Upper lobe of left lung (tissue), 6 donors: ENCODE measurements at regions not wholly inside any gene's neighbourhood (a gene's known extent, or its start where the extent isn't known, plus 50 kb on each side); places are given as distances from the start of the nearest gene placed in this dataset.
"Not testable (repeated sequence)": the region's sequence is repeated elsewhere in the genome, so short reads cannot be mapped to it uniquely, and the experiment has no call there.

Experiments
- ATAC-seq, 2 donors: fragments of 200-7000 bp; cut with Tn5 transposase; one replicate each; pipeline ENCODE4 v1.9.1; 2022; ENCODE audit warnings: mild to moderate bottlenecking in 2 of 2, moderate library complexity in 2 of 2; ENCODE audit not compliant: low FRiP score in 2 of 2
- DNase-seq, 2 donors: peaks; one replicate each; pipeline ENCODE4 v3.0.0-alpha.2; 2019 to 2020
- H3K27ac ChIP-seq, 4 donors: fragments of 200-600 bp; sonication (generic); one replicate each; pipeline ENCODE4 v1.5.1; 2016 to 2019
- H3K27me3 ChIP-seq, 4 donors: fragments of 200-600 bp; sonication (generic); one replicate each; pipeline ENCODE4 v1.5.1; 2017 to 2019
- H3K36me3 ChIP-seq, 4 donors: fragments of 200-600 bp; sonication (generic); one replicate each; pipeline ENCODE4 v1.5.1; 2016 to 2019
- H3K4me1 ChIP-seq, 4 donors: fragments of 200-600 bp; sonication (generic); one replicate each; pipeline ENCODE4 v1.5.1; 2018 to 2019
- H3K4me3 ChIP-seq, 4 donors: fragments of 200-600 bp; sonication (generic); one replicate each; pipeline ENCODE4 v1.5.1; 2017 to 2019; ENCODE audit warnings: mild to moderate bottlenecking in 2 of 4, moderate library complexity in 1 of 4
- H3K9me3 ChIP-seq, 4 donors: fragments of 200-600 bp; sonication (generic); one replicate each; pipeline ENCODE4 v1.5.1; 2018 to 2019
- EP300 ChIP-seq, 4 donors: sonication (generic); formaldehyde crosslinking; IDR thresholded peaks; one replicate each; pipeline ENCODE4 v1.5.1; 2017; ENCODE audit warnings: antibody characterized with exemption in 4 of 4, control low read depth in 2 of 4
- POLR2A ChIP-seq, 4 donors: fragments of 450-650 bp; IDR thresholded peaks; one replicate each; pipeline ENCODE4 v1.5.1; 2016 to 2017; ENCODE audit warnings: antibody characterized with exemption in 4 of 4, mild to moderate bottlenecking in 2 of 4
- POLR2AphosphoS5 ChIP-seq, 2 donors: sonication (generic); formaldehyde crosslinking; IDR thresholded peaks; one replicate each; pipeline ENCODE4 v1.5.1; 2017; ENCODE audit warnings: antibody characterized with exemption in 2 of 2
- WGBS, 2 donors: methylation state at CpG; one replicate each; pipeline ENCODE4 v1.1.5; 2017 to 2018; 5-methylcytosine and 5-hydroxymethylcytosine counted together
- TF ChIP-seq, protein P1 (sequence below), 6 experiments: fragments of 450-650 bp in 4 of 6; fragments of 200-600 bp in 2 of 6; sonication (generic) in 2 of 6; IDR thresholded peaks; one replicate each; pipeline ENCODE4 v1.5.1; 2016 to 2019; ENCODE audit warnings: antibody characterized with exemption in 6 of 6
- donor health status: DM: no; HTN: no; CAD: no; lungs with moderate emphysema.
- donor health status: DM: no; HTN: yes; CAD: no; lungs with severe emphysema.

- Histone ChIP-seq H3K27me3 (no peaks in the 10 kb centered on the region), H3K36me3 (no peaks in the 10 kb centered on the region), H3K9me3 (no peaks in the 10 kb centered on the region), H3K27ac (no peak overlapping the region), H3K4me1 (no peaks in the 10 kb centered on the region), H3K4me3 (no peak overlapping the region)
- ATAC-seq (no peak), DNase-seq (no peak)
- no peak for TF ChIP-seq EP300 (IDR thresholded peaks at IDR 0.05)
- TF ChIP-seq, protein P1, sequence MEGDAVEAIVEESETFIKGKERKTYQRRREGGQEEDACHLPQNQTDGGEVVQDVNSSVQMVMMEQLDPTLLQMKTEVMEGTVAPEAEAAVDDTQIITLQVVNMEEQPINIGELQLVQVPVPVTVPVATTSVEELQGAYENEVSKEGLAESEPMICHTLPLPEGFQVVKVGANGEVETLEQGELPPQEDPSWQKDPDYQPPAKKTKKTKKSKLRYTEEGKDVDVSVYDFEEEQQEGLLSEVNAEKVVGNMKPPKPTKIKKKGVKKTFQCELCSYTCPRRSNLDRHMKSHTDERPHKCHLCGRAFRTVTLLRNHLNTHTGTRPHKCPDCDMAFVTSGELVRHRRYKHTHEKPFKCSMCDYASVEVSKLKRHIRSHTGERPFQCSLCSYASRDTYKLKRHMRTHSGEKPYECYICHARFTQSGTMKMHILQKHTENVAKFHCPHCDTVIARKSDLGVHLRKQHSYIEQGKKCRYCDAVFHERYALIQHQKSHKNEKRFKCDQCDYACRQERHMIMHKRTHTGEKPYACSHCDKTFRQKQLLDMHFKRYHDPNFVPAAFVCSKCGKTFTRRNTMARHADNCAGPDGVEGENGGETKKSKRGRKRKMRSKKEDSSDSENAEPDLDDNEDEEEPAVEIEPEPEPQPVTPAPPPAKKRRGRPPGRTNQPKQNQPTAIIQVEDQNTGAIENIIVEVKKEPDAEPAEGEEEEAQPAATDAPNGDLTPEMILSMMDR (IDR thresholded peaks at IDR 0.05): no peak
- WGBS, 2 donors: 59 to 63% methylated on average over 3 of the region's 3 CpGs
These were observed 375.7 kb upstream of the ZNF462 start for GRCh38 chr9:106487266-106487665.

DNA sequence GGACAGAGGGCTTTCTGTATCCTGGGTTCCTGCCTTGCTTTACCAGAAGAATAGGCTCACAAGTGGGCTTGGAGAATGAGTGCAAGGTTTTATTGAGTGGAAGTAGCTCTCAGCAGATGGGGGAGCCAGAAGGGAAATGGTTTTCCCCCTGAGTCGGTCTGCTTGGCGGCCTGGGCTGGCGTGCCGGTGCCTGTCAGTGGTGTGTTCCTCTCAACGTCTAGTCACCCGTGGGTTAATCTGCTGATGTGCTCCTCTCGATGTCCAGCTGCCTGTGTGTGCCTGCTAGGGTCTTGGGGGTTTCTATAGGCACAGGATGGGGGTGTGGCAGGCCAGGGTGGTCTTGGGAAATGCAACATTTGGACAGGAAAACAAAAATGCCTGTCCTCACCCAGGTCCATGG, 370.8 kb upstream of the ZNF462 start:
- H3K9me3 ChIP-seq, H3K27me3 ChIP-seq, H3K4me1 ChIP-seq, H3K4me3 ChIP-seq, H3K27ac ChIP-seq, H3K36me3 ChIP-seq, ATAC-seq: not testable (repeated sequence)
- 68 to 76% methylated on average over 5 to 7 of the region's 7 CpGs for WGBS, 2 donors
- peak in 1 of 2 donors; percentile 54 for DNase-seq

GRCh38 chr9:106500171-106500570, 362.8 kb upstream of the ZNF462 start:
- DNase-seq: no peak
- no peaks in the 10 kb centered on the region for H3K27me3 ChIP-seq
- ATAC-seq: no peak
- 94 to 97% methylated on average over 6 of the region's 6 CpGs for WGBS, 2 donors
- no peaks in the 10 kb centered on the region for H3K4me1 ChIP-seq
- H3K9me3 ChIP-seq: no peaks in the 10 kb centered on the region
- H3K4me3 ChIP-seq: no peak overlapping the region
- H3K36me3 ChIP-seq: no peaks in the 10 kb centered on the region
- no peak overlapping the region for H3K27ac ChIP-seq
- TF ChIP-seq, protein P1 (IDR thresholded peaks at IDR 0.05): no peak
- TF ChIP-seq POLR2AphosphoS5 (IDR thresholded peaks at IDR 0.05): no peak
- no peak for TF ChIP-seq POLR2A (IDR thresholded peaks at IDR 0.05)
- TF ChIP-seq EP300 (IDR thresholded peaks at IDR 0.05): no peak

- not testable (repeated sequence) for H3K27ac ChIP-seq, H3K4me1 ChIP-seq, H3K4me3 ChIP-seq, H3K27me3 ChIP-seq, H3K9me3 ChIP-seq, ATAC-seq, H3K36me3 ChIP-seq
- DNase-seq: peak in 1 of 2 donors; percentile 76
- 96 to 100% methylated on average over 10 to 17 of the region's 18 CpGs for WGBS, 2 donors
These were observed 361.8 kb upstream of the ZNF462 start for GRCh38 chr9:106501210-106501609.

DNA sequence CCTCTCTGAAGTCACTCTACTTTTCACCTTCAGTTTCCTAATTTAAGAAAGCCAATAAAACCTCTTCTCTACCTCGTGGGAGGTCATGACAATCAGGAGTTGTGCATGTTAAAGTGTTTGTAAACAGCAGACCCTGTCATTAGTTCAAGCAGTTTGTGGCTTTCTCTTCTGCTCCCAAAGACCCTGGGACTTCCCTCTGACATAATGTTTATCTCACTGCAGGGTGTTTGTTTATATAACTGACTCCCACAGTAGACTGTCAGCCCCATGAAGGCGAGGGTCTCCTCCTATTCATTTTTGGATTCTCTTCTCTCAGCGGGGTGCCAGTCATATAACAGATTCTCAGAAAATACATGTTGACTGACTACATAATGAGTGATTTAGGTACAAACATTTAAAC, 360.0 kb upstream of the ZNF462 start:
- Histone ChIP-seq H3K4me1 (no peaks in the 10 kb centered on the region), H3K36me3 (no peaks in the 10 kb centered on the region), H3K9me3 (no peaks in the 10 kb centered on the region), H3K27ac (no peak overlapping the region), H3K27me3 (no peaks in the 10 kb centered on the region), H3K4me3 (no peak overlapping the region)
- WGBS, 2 donors: 44 to 53% methylated on average over 3 of the region's 3 CpGs
- TF ChIP-seq EP300 (IDR thresholded peaks at IDR 0.05): no peak
- no peak for TF ChIP-seq POLR2AphosphoS5 (IDR thresholded peaks at IDR 0.05)
- TF ChIP-seq POLR2A (IDR thresholded peaks at IDR 0.05): no peak
- TF ChIP-seq, protein P1 (IDR thresholded peaks at IDR 0.05): no peak
- DNase-seq (no peak), ATAC-seq (no peak)

- WGBS, 2 donors: 96 to 97% methylated on average over 5 of the region's 5 CpGs
- H3K9me3 ChIP-seq: no peaks in the 10 kb centered on the region
- DNase-seq (no peak), ATAC-seq (no peak)
- H3K4me3 ChIP-seq: no peak overlapping the region
- H3K36me3 ChIP-seq: no peaks in the 10 kb centered on the region
- TF ChIP-seq, protein P1 (IDR thresholded peaks at IDR 0.05): no peak
- no peak for TF ChIP-seq EP300 (IDR thresholded peaks at IDR 0.05)
- no peak for TF ChIP-seq POLR2A (IDR thresholded peaks at IDR 0.05)
- no peaks in the 10 kb centered on the region for H3K4me1 ChIP-seq
- no peaks in the 10 kb centered on the region for H3K27me3 ChIP-seq
- no peak overlapping the region for H3K27ac ChIP-seq
These were observed 359.2 kb upstream of the ZNF462 start for GRCh38 chr9:106503759-106504158.
